ENCODE measurements at regions not wholly inside any gene's neighbourhood (a gene's known extent, or its start where the extent isn't known, plus 50 kb on each side); places are given as distances from the start of the nearest gene placed in this dataset.

- 86 to 87% methylated on average over 4 of the region's 4 CpGs for WGBS, 2 donors
- peaks cover 0 to 2% of the 10 kb centered on the region in 2 donors for H3K9me3 ChIP-seq (ENCODE audit: control insufficient read depth in 2 of 2, insufficient read depth in 1 of 2, low read depth in 1 of 2, low read length in 1 of 2)
- H3K27ac ChIP-seq (ENCODE audit: low read depth in 2 of 2, low read length in 1 of 2): no peak overlapping the region
- no peaks in the 10 kb centered on the region for H3K4me1 ChIP-seq (ENCODE audit: control insufficient read depth in 2 of 2, insufficient read depth in 2 of 2, low read length in 1 of 2)
- H3K36me3 ChIP-seq (ENCODE audit: control insufficient read depth in 2 of 2, insufficient read depth in 2 of 2, low read length in 1 of 2): no peaks in the 10 kb centered on the region
- H3K27me3 ChIP-seq (ENCODE audit: control insufficient read depth in 1 of 2, insufficient read depth in 2 of 2, low read length in 2 of 2): no peaks in the 10 kb centered on the region
- H3K4me3 ChIP-seq (ENCODE audit: low read depth in 1 of 2, low read length in 2 of 2): no peak overlapping the region
These were observed 84.7 kb upstream of the TP53I11 start for GRCh38 chr11:45035413-45035812.

- no peaks in the 10 kb centered on the region for H3K4me1 ChIP-seq (ENCODE audit: control insufficient read depth in 2 of 2, insufficient read depth in 2 of 2, low read length in 1 of 2)
- peaks cover 0 to 2% of the 10 kb centered on the region in 2 donors for H3K9me3 ChIP-seq (ENCODE audit: control insufficient read depth in 2 of 2, insufficient read depth in 1 of 2, low read depth in 1 of 2, low read length in 1 of 2)
- 95 to 96% methylated on average over 3 of the region's 3 CpGs for WGBS, 2 donors
- no peaks in the 10 kb centered on the region for H3K36me3 ChIP-seq (ENCODE audit: control insufficient read depth in 2 of 2, insufficient read depth in 2 of 2, low read length in 1 of 2)
- H3K4me3 ChIP-seq (ENCODE audit: low read depth in 1 of 2, low read length in 2 of 2): no peak overlapping the region
- no peak overlapping the region for H3K27ac ChIP-seq (ENCODE audit: low read depth in 2 of 2, low read length in 1 of 2)
- H3K27me3 ChIP-seq (ENCODE audit: control insufficient read depth in 1 of 2, insufficient read depth in 2 of 2, low read length in 2 of 2): no peaks in the 10 kb centered on the region
These were observed 85.3 kb upstream of the TP53I11 start for GRCh38 chr11:45036010-45036409.

- H3K27ac ChIP-seq (ENCODE audit: low read depth in 2 of 2, low read length in 1 of 2): no peak overlapping the region
- H3K4me1 ChIP-seq (ENCODE audit: control insufficient read depth in 2 of 2, insufficient read depth in 2 of 2, low read length in 1 of 2): no peaks in the 10 kb centered on the region
- H3K36me3 ChIP-seq (ENCODE audit: control insufficient read depth in 2 of 2, insufficient read depth in 2 of 2, low read length in 1 of 2): no peaks in the 10 kb centered on the region
- no peak overlapping the region for H3K4me3 ChIP-seq (ENCODE audit: low read depth in 1 of 2, low read length in 2 of 2)
- WGBS, 2 donors: 82 to 84% methylated on average over 6 of the region's 6 CpGs
- H3K27me3 ChIP-seq (ENCODE audit: control insufficient read depth in 1 of 2, insufficient read depth in 2 of 2, low read length in 2 of 2): no peaks in the 10 kb centered on the region
- H3K9me3 ChIP-seq (ENCODE audit: control insufficient read depth in 2 of 2, insufficient read depth in 1 of 2, low read depth in 1 of 2, low read length in 1 of 2): peaks cover 0 to 2% of the 10 kb centered on the region in 2 donors
These were observed 86.0 kb upstream of the TP53I11 start for GRCh38 chr11:45036733-45037132.

- H3K4me3 ChIP-seq (ENCODE audit: low read depth in 1 of 2, low read length in 2 of 2): no peak overlapping the region
- no peaks in the 10 kb centered on the region for H3K27me3 ChIP-seq (ENCODE audit: control insufficient read depth in 1 of 2, insufficient read depth in 2 of 2, low read length in 2 of 2)
- H3K4me1 ChIP-seq (ENCODE audit: control insufficient read depth in 2 of 2, insufficient read depth in 2 of 2, low read length in 1 of 2): no peaks in the 10 kb centered on the region
- H3K27ac ChIP-seq (ENCODE audit: low read depth in 2 of 2, low read length in 1 of 2): no peak overlapping the region
- peaks cover 0 to 2% of the 10 kb centered on the region in 2 donors for H3K9me3 ChIP-seq (ENCODE audit: control insufficient read depth in 2 of 2, insufficient read depth in 1 of 2, low read depth in 1 of 2, low read length in 1 of 2)
- no peaks in the 10 kb centered on the region for H3K36me3 ChIP-seq (ENCODE audit: control insufficient read depth in 2 of 2, insufficient read depth in 2 of 2, low read length in 1 of 2)
These were observed 86.8 kb upstream of the TP53I11 start for GRCh38 chr11:45037434-45038005.

- Histone ChIP-seq H3K27me3 (ENCODE audit: control insufficient read depth in 1 of 2, insufficient read depth in 2 of 2, low read length in 2 of 2) (no peaks in the 10 kb centered on the region), H3K4me3 (ENCODE audit: low read depth in 1 of 2, low read length in 2 of 2) (no peak overlapping the region), H3K27ac (ENCODE audit: low read depth in 2 of 2, low read length in 1 of 2) (no peak overlapping the region), H3K9me3 (ENCODE audit: control insufficient read depth in 2 of 2, insufficient read depth in 1 of 2, low read depth in 1 of 2, low read length in 1 of 2) (peaks cover 0 to 2% of the 10 kb centered on the region in 2 donors), H3K4me1 (ENCODE audit: control insufficient read depth in 2 of 2, insufficient read depth in 2 of 2, low read length in 1 of 2) (no peaks in the 10 kb centered on the region), H3K36me3 (ENCODE audit: control insufficient read depth in 2 of 2, insufficient read depth in 2 of 2, low read length in 1 of 2) (no peaks in the 10 kb centered on the region)
- WGBS, 2 donors: 92 to 95% methylated on average over 1 of the region's 1 CpG
These were observed 88.2 kb upstream of the TP53I11 start for GRCh38 chr11:45038923-45039322.

- Histone ChIP-seq H3K4me3 (ENCODE audit: low read depth in 1 of 2, low read length in 2 of 2) (no peak overlapping the region), H3K27me3 (ENCODE audit: control insufficient read depth in 1 of 2, insufficient read depth in 2 of 2, low read length in 2 of 2) (no peaks in the 10 kb centered on the region), H3K4me1 (ENCODE audit: control insufficient read depth in 2 of 2, insufficient read depth in 2 of 2, low read length in 1 of 2) (peaks cover 0 to 3% of the 10 kb centered on the region in 2 donors), H3K9me3 (ENCODE audit: control insufficient read depth in 2 of 2, insufficient read depth in 1 of 2, low read depth in 1 of 2, low read length in 1 of 2) (peaks cover 0 to 2% of the 10 kb centered on the region in 2 donors), H3K36me3 (ENCODE audit: control insufficient read depth in 2 of 2, insufficient read depth in 2 of 2, low read length in 1 of 2) (no peaks in the 10 kb centered on the region), H3K27ac (ENCODE audit: low read depth in 2 of 2, low read length in 1 of 2) (no peak overlapping the region)
- WGBS, 2 donors: 73 to 81% methylated on average over 7 of the region's 7 CpGs
These were observed 90.9 kb upstream of the TP53I11 start for GRCh38 chr11:45041596-45041995.

GRCh38 chr11:45042560-45042959 lies 91.9 kb upstream of the TP53I11 start:
- Histone ChIP-seq H3K4me1 (ENCODE audit: control insufficient read depth in 2 of 2, insufficient read depth in 2 of 2, low read length in 1 of 2) (peaks cover 0 to 3% of the 10 kb centered on the region in 2 donors), H3K4me3 (ENCODE audit: low read depth in 1 of 2, low read length in 2 of 2) (no peak overlapping the region), H3K36me3 (ENCODE audit: control insufficient read depth in 2 of 2, insufficient read depth in 2 of 2, low read length in 1 of 2) (no peaks in the 10 kb centered on the region), H3K9me3 (ENCODE audit: control insufficient read depth in 2 of 2, insufficient read depth in 1 of 2, low read depth in 1 of 2, low read length in 1 of 2) (peaks cover 0 to 2% of the 10 kb centered on the region in 2 donors), H3K27me3 (ENCODE audit: control insufficient read depth in 1 of 2, insufficient read depth in 2 of 2, low read length in 2 of 2) (no peaks in the 10 kb centered on the region), H3K27ac (ENCODE audit: low read depth in 2 of 2, low read length in 1 of 2) (no peak overlapping the region)
- 33 to 54% methylated on average over 4 of the region's 4 CpGs for WGBS, 2 donors

- H3K27me3 ChIP-seq (ENCODE audit: control insufficient read depth in 1 of 2, insufficient read depth in 2 of 2, low read length in 2 of 2): no peaks in the 10 kb centered on the region
- no peaks in the 10 kb centered on the region for H3K9me3 ChIP-seq (ENCODE audit: control insufficient read depth in 2 of 2, insufficient read depth in 1 of 2, low read depth in 1 of 2, low read length in 1 of 2)
- no peaks in the 10 kb centered on the region for H3K36me3 ChIP-seq (ENCODE audit: control insufficient read depth in 2 of 2, insufficient read depth in 2 of 2, low read length in 1 of 2)
- no peak overlapping the region for H3K4me3 ChIP-seq (ENCODE audit: low read depth in 1 of 2, low read length in 2 of 2)
- WGBS, 2 donors: 90 to 92% methylated on average over 12 of the region's 12 CpGs
- H3K27ac ChIP-seq (ENCODE audit: low read depth in 2 of 2, low read length in 1 of 2): no peak overlapping the region
- peaks cover 0 to 7% of the 10 kb centered on the region in 2 donors for H3K4me1 ChIP-seq (ENCODE audit: control insufficient read depth in 2 of 2, insufficient read depth in 2 of 2, low read length in 1 of 2)
These were observed 93.2 kb upstream of the TP53I11 start for GRCh38 chr11:45043755-45044475.

- 54 to 56% methylated on average over 19 of the region's 19 CpGs for WGBS, 2 donors
- peak overlapping the region in 1 of 2 donors; percentile 42 for H3K27ac ChIP-seq (ENCODE audit: low read depth in 2 of 2, low read length in 1 of 2)
- peaks cover 0 to 9% of the 10 kb centered on the region in 2 donors for H3K4me1 ChIP-seq (ENCODE audit: control insufficient read depth in 2 of 2, insufficient read depth in 2 of 2, low read length in 1 of 2)
These were observed 95.2 kb upstream of the TP53I11 start for GRCh38 chr11:45045683-45046471.

More at GRCh38 chr11:45045683-45046471, 95.2 kb upstream of the TP53I11 start:
- Histone ChIP-seq H3K27me3 (ENCODE audit: control insufficient read depth in 1 of 2, insufficient read depth in 2 of 2, low read length in 2 of 2) (no peaks in the 10 kb centered on the region), H3K36me3 (ENCODE audit: control insufficient read depth in 2 of 2, insufficient read depth in 2 of 2, low read length in 1 of 2) (no peaks in the 10 kb centered on the region), H3K9me3 (ENCODE audit: control insufficient read depth in 2 of 2, insufficient read depth in 1 of 2, low read depth in 1 of 2, low read length in 1 of 2) (no peaks in the 10 kb centered on the region), H3K4me3 (ENCODE audit: low read depth in 1 of 2, low read length in 2 of 2) (no peak overlapping the region)
